ENCODE measurements at regions not wholly inside any gene's neighbourhood (a gene's known extent, or its start where the extent isn't known, plus 50 kb on each side); places are given as distances from the start of the nearest gene placed in this dataset.

GRCh38 chr9:126128494-126129142 is 198.0 kb upstream of the MVB12B start:
- no peak overlapping the region for H3K4me3 ChIP-seq (ENCODE audit: low read length)
- no peak for DNase-seq (ENCODE audit: low read depth)
- TF ChIP-seq, protein P1, sequence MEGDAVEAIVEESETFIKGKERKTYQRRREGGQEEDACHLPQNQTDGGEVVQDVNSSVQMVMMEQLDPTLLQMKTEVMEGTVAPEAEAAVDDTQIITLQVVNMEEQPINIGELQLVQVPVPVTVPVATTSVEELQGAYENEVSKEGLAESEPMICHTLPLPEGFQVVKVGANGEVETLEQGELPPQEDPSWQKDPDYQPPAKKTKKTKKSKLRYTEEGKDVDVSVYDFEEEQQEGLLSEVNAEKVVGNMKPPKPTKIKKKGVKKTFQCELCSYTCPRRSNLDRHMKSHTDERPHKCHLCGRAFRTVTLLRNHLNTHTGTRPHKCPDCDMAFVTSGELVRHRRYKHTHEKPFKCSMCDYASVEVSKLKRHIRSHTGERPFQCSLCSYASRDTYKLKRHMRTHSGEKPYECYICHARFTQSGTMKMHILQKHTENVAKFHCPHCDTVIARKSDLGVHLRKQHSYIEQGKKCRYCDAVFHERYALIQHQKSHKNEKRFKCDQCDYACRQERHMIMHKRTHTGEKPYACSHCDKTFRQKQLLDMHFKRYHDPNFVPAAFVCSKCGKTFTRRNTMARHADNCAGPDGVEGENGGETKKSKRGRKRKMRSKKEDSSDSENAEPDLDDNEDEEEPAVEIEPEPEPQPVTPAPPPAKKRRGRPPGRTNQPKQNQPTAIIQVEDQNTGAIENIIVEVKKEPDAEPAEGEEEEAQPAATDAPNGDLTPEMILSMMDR (conservative IDR thresholded peaks at IDR 0.05; ENCODE audit: low read depth, low read length) = no peak

GRCh38 chr9:126131066-126132010 is 195.3 kb upstream of the MVB12B start:
- H3K4me3 ChIP-seq (ENCODE audit: low read length) = no peak overlapping the region
- no peak for DNase-seq (ENCODE audit: low read depth)
- TF ChIP-seq, protein P1 (conservative IDR thresholded peaks at IDR 0.05; ENCODE audit: low read depth, low read length) = no peak

DNA sequence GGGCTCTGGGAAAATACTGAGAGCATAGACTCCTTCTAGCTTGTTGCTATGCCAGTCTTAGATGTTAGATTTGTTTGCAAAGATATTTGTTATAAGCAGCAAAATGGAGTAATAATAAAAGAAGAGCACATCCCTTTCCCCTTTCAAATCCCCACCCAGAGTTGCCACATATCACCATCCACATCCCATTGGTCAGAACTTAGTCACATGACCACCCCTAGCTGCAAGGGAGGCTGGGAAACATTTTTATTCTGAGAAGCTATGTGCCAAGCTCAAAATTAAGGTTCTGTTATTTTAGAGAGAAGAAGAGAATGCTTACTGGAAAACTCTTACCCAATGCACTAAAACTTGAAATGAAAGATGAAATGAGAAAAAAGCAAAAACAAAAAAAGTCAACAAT is 193.9 kb upstream of the MVB12B start:
- TF ChIP-seq, protein P1 (conservative IDR thresholded peaks at IDR 0.05; ENCODE audit: low read depth, low read length) = no peak
- no peak for DNase-seq (ENCODE audit: low read depth)
- H3K4me3 ChIP-seq (ENCODE audit: low read length) = no peak overlapping the region

DNA sequence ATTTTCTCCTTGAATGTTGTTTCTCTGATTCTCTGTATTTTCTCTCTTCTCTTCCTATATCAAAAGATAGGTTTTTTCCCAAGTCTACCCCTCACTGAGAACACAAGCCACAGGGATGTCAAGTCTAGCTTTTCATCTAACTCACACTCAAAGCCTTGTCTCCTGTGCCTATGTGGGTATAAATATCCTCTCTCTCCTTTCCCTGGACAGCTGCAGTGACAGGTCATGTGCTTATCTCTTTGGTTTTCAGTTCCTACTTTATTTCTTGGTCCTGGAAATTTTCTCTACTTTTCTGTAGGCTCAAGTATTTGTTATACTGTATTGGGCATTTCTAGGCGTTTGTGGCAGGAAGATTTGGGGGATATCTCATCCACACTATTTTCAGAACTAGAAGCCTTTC is 182.4 kb upstream of the MVB12B start:
- TF ChIP-seq, protein P1 (conservative IDR thresholded peaks at IDR 0.05; ENCODE audit: low read depth, low read length) = no peak
- DNase-seq (ENCODE audit: low read depth) = no peak
- H3K4me3 ChIP-seq (ENCODE audit: low read length) = no peak overlapping the region

- DNase-seq (ENCODE audit: low read depth) = no peak
- TF ChIP-seq, protein P1 (conservative IDR thresholded peaks at IDR 0.05; ENCODE audit: low read depth, low read length) = no peak
- H3K4me3 ChIP-seq (ENCODE audit: low read length) = no peak overlapping the region
Measured at GRCh38 chr9:126144603-126145456, 181.8 kb upstream of the MVB12B start.

DNA sequence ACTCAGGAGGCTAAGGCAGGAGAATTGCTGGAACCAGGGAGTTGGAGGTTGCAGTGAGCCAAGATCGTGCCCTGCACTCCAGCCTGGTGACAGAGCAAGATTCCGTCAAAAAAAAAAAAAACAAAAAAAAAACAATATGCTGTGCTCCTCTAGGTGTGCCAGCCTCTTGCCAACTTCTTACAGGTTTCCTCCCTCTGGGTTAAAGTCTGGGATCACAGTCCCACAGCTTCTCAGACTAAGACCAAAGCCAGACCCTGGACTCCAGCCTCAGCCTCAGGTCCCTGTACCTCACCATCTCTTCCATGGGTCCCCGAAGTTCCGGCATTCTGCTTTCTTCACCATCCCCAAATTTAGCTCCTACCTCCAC is 180.8 kb upstream of the MVB12B start:
- no peak for DNase-seq (ENCODE audit: low read depth)
- TF ChIP-seq, protein P1 (conservative IDR thresholded peaks at IDR 0.05; ENCODE audit: low read depth, low read length) = no peak
- no peak overlapping the region for H3K4me3 ChIP-seq (ENCODE audit: low read length)

Measured in retinal pigment epithelial cell (primary cell).